DOHH2 (cell line): ENCODE measurements at regions not wholly inside any gene's neighbourhood (a gene's known extent, or its start where the extent isn't known, plus 50 kb on each side); places are given as distances from the start of the nearest gene placed in this dataset.

Experiments used
- H3F3A ChIP-seq: fragments of 200-600 bp; sonication (generic), shearing (Covaris generic); 2 replicates; pipeline ENCODE4 v1.6.0; 2016; ENCODE audit warnings: antibody characterized with exemption, mild to moderate bottlenecking; ENCODE audit not compliant: control insufficient read depth, insufficient read depth
- H3K27ac ChIP-seq: fragments of 200-600 bp; sonication (generic); 2 replicates; pipeline ENCODE4 v1.5.1; 2014; ENCODE audit warnings: low read depth, mild to moderate bottlenecking, low read length, moderate library complexity
- H3K27me3 ChIP-seq: fragments of 200-600 bp; sonication (generic); 2 replicates; pipeline ENCODE4 v1.6.1; 2014; ENCODE audit warnings: mild to moderate bottlenecking, low read length, mixed read lengths; ENCODE audit not compliant: control insufficient read depth
- H3K36me3 ChIP-seq: fragments of 200-600 bp; sonication (generic); 2 replicates; pipeline ENCODE4 v1.6.1; 2014; ENCODE audit warnings: mild to moderate bottlenecking, low read length, moderate library complexity, mixed read lengths; ENCODE audit not compliant: control insufficient read depth
- H3K4me1 ChIP-seq: fragments of 200-600 bp; sonication (generic); 2 replicates; pipeline ENCODE4 v1.6.1; 2014; ENCODE audit warnings: mild to moderate bottlenecking, low read length, mixed read lengths; ENCODE audit not compliant: control insufficient read depth
- H3K4me2 ChIP-seq: fragments of 200-600 bp; sonication (generic); 2 replicates; pipeline ENCODE4 v1.6.0; 2014; ENCODE audit warnings: mild to moderate bottlenecking, low read length, moderate library complexity
- H3K4me3 ChIP-seq: fragments of 200-600 bp; sonication (generic); 2 replicates; pipeline ENCODE4 v1.5.1; 2014; ENCODE audit warnings: mild to moderate bottlenecking, low read length, mixed read lengths
- H3K79me2 ChIP-seq: fragments of 200-600 bp; sonication (generic); 2 replicates; pipeline ENCODE4 v1.6.1; 2014; ENCODE audit warnings: mild to moderate bottlenecking, low read length, mixed read lengths; ENCODE audit not compliant: control insufficient read depth
- H3K9me2 ChIP-seq: fragments of 200-600 bp; sonication (generic); replicated peaks from 2 replicates; pipeline ENCODE4 v1.6.1; 2014; ENCODE audit warnings: mild to moderate bottlenecking, low read length, mixed read lengths; ENCODE audit not compliant: control insufficient read depth
- H3K9me3 ChIP-seq: fragments of 200-600 bp; sonication (generic); 2 replicates; pipeline ENCODE4 v1.6.1; 2014; ENCODE audit warnings: antibody characterized with exemption, low read length, mixed read lengths; ENCODE audit not compliant: control insufficient read depth, insufficient read depth
- H4K20me1 ChIP-seq: fragments of 200-600 bp; sonication (generic); 2 replicates; pipeline ENCODE4 v1.6.0; 2014; ENCODE audit warnings: low read depth, mild to moderate bottlenecking, antibody characterized with exemption, low read length, moderate library complexity; ENCODE audit not compliant: control insufficient read depth, insufficient read depth
- CTCF ChIP-seq: fragments of 200-600 bp; sonication (generic); IDR thresholded peaks from one replicate; pipeline ENCODE4 v1.5.1; 2014; ENCODE audit warnings: antibody characterized with exemption, mild to moderate bottlenecking, low read depth, low read length; ENCODE audit not compliant: poor library complexity, severe bottlenecking
- EZH2phosphoT487 ChIP-seq: fragments of 200-600 bp; sonication (generic); IDR thresholded peaks from 2 replicates; pipeline ENCODE4 v1.6.1; 2017; ENCODE audit warnings: borderline replicate concordance, mild to moderate bottlenecking, antibody characterized with exemption, low read length, moderate library complexity, mixed read lengths

- H3K27ac ChIP-seq = no peak overlapping the region
- H4K20me1 ChIP-seq = no peaks in the 10 kb centered on the region
- H3K4me3 ChIP-seq = no peak overlapping the region
- no peak for TF ChIP-seq CTCF
- TF ChIP-seq EZH2phosphoT487 = no peak
- H3K9me2 ChIP-seq = no peaks in the 10 kb centered on the region
- H3K4me2 ChIP-seq = no peak overlapping the region
- H3K9me3 ChIP-seq = no peaks in the 10 kb centered on the region
- H3K27me3 ChIP-seq = no peaks in the 10 kb centered on the region
- no peaks in the 10 kb centered on the region for H3F3A ChIP-seq
- H3K36me3 ChIP-seq = no peaks in the 10 kb centered on the region
- no peaks in the 10 kb centered on the region for H3K79me2 ChIP-seq
- peaks cover 13% of the 10 kb centered on the region; the same call in 1 of the 2 replicates for H3K4me1 ChIP-seq
Observed at GRCh38 chr6:12509060-12509459, 207.5 kb upstream of the PHACTR1 start.

GRCh38 chr6:12516070-12516469 lies 200.5 kb upstream of the PHACTR1 start:
- no peaks in the 10 kb centered on the region for H3K79me2 ChIP-seq
- H3K4me1 ChIP-seq = peaks cover 4% of the 10 kb centered on the region; the same call in 1 of the 2 replicates
- H3K9me2 ChIP-seq = no peaks in the 10 kb centered on the region
- H3K4me3 ChIP-seq = no peak overlapping the region
- no peaks in the 10 kb centered on the region for H3F3A ChIP-seq
- no peaks in the 10 kb centered on the region for H4K20me1 ChIP-seq
- H3K27me3 ChIP-seq = no peaks in the 10 kb centered on the region
- H3K36me3 ChIP-seq = no peaks in the 10 kb centered on the region
- H3K9me3 ChIP-seq = no peaks in the 10 kb centered on the region
- no peak for TF ChIP-seq EZH2phosphoT487
- TF ChIP-seq CTCF = no peak
- no peak overlapping the region for H3K4me2 ChIP-seq
- H3K27ac ChIP-seq = no peak overlapping the region

- Histone ChIP-seq H4K20me1 (no peaks in the 10 kb centered on the region), H3K9me3 (no peaks in the 10 kb centered on the region), H3K4me1 (no peaks in the 10 kb centered on the region), H3K27me3 (no peaks in the 10 kb centered on the region), H3K79me2 (no peaks in the 10 kb centered on the region), H3K27ac (no peak overlapping the region), H3F3A (no peaks in the 10 kb centered on the region), H3K4me3 (no peak overlapping the region), H3K36me3 (no peaks in the 10 kb centered on the region), H3K4me2 (no peak overlapping the region), H3K9me2 (no peaks in the 10 kb centered on the region)
- TF ChIP-seq EZH2phosphoT487 (no peak), CTCF (no peak)
Observed at GRCh38 chr6:12522347-12522746, 194.2 kb upstream of the PHACTR1 start.

GRCh38 chr6:12523726-12524125 lies 192.8 kb upstream of the PHACTR1 start:
- Histone ChIP-seq H4K20me1 (no peaks in the 10 kb centered on the region), H3K27me3 (no peaks in the 10 kb centered on the region), H3F3A (no peaks in the 10 kb centered on the region), H3K79me2 (no peaks in the 10 kb centered on the region), H3K27ac (no peak overlapping the region), H3K9me3 (no peaks in the 10 kb centered on the region), H3K4me2 (no peak overlapping the region), H3K9me2 (no peaks in the 10 kb centered on the region), H3K4me1 (no peaks in the 10 kb centered on the region), H3K36me3 (no peaks in the 10 kb centered on the region), H3K4me3 (no peak overlapping the region)
- TF ChIP-seq CTCF = no peak
- TF ChIP-seq EZH2phosphoT487 = no peak
